H9 (cell line): ENCODE measurements at regions not wholly inside any gene's neighbourhood (a gene's known extent, or its start where the extent isn't known, plus 50 kb on each side); places are given as distances from the start of the nearest gene placed in this dataset.

Source experiments
- DNase-seq: peaks from one replicate; pipeline ENCODE4 v3.0.0-alpha.2; 2017
- H2AFZ ChIP-seq: one replicate; pipeline ENCODE4 v1.6.1; 2013; ENCODE audit warnings: mild to moderate bottlenecking, low read length, control low read depth, moderate library complexity
- H2AK5ac ChIP-seq: 2 replicates; pipeline ENCODE4 v1.6.1; 2013; ENCODE audit warnings: low read length, control low read depth, mixed read lengths; ENCODE audit not compliant: insufficient read length
- H2BK120ac ChIP-seq: one replicate; pipeline ENCODE4 v1.6.1; 2013; ENCODE audit warnings: low read depth, mild to moderate bottlenecking, low read length, control low read depth, inconsistent platforms; ENCODE audit not compliant: poor library complexity, severe bottlenecking
- H2BK12ac ChIP-seq: 2 replicates; pipeline ENCODE4 v1.6.1; 2013; ENCODE audit warnings: low read length, control low read depth, mixed read lengths, low read depth; ENCODE audit not compliant: insufficient read length
- H2BK15ac ChIP-seq: 2 replicates; pipeline ENCODE4 v1.6.1; 2013; ENCODE audit warnings: low read depth, low read length, control low read depth
- H2BK20ac ChIP-seq: one replicate; pipeline ENCODE4 v1.6.1; 2013; ENCODE audit warnings: low read depth, mild to moderate bottlenecking, low read length, control low read depth, inconsistent platforms; ENCODE audit not compliant: poor library complexity, severe bottlenecking
- H2BK5ac ChIP-seq: 2 replicates; pipeline ENCODE4 v1.6.1; 2013; ENCODE audit warnings: low read length, control low read depth, mixed read lengths; ENCODE audit not compliant: insufficient read length
- H3K14ac ChIP-seq: 2 replicates; pipeline ENCODE4 v1.6.1; 2013; ENCODE audit warnings: low read length, control low read depth; ENCODE audit not compliant: insufficient read depth
- H3K18ac ChIP-seq: 2 replicates; pipeline ENCODE4 v1.6.1; 2013; ENCODE audit warnings: low read depth, mild to moderate bottlenecking, mixed read lengths, low read length, control low read depth; ENCODE audit not compliant: insufficient read length
- H3K23ac ChIP-seq: 2 replicates; pipeline ENCODE4 v1.6.1; 2013; ENCODE audit warnings: low read length, control low read depth, mixed read lengths, low read depth; ENCODE audit not compliant: insufficient read length
- H3K23me2 ChIP-seq: 2 replicates; pipeline ENCODE4 v1.6.1; 2013; ENCODE audit warnings: low read depth, mild to moderate bottlenecking, mixed read lengths, low read length, control low read depth; ENCODE audit not compliant: insufficient read length, poor library complexity, severe bottlenecking
- H3K27ac ChIP-seq: 2 replicates; pipeline ENCODE4 v1.5.1; 2013; ENCODE audit warnings: low read length, control low read depth, mixed read lengths, low read depth; ENCODE audit not compliant: insufficient read length
- H3K27me3 ChIP-seq: 2 replicates; pipeline ENCODE4 v1.6.1; 2013; ENCODE audit warnings: low read length, control low read depth, inconsistent platforms; ENCODE audit not compliant: insufficient read depth
- H3K4ac ChIP-seq: 2 replicates; pipeline ENCODE4 v1.6.1; 2013; ENCODE audit warnings: low read depth, mild to moderate bottlenecking, control low read depth, inconsistent platforms, low read length, moderate library complexity
- H3K4me1 ChIP-seq: 2 replicates; pipeline ENCODE4 v1.6.1; 2013; ENCODE audit warnings: low read length, control low read depth, inconsistent platforms; ENCODE audit not compliant: insufficient read depth
- H3K4me2 ChIP-seq: 2 replicates; pipeline ENCODE4 v1.6.1; 2013; ENCODE audit warnings: low read length, control low read depth, mixed read lengths; ENCODE audit not compliant: insufficient read length, insufficient read depth
- H3K56ac ChIP-seq: 2 replicates; pipeline ENCODE4 v1.6.1; 2013; ENCODE audit warnings: low read depth, mild to moderate bottlenecking, mixed read lengths, low read length, control low read depth; ENCODE audit not compliant: insufficient read length
- H3K79me1 ChIP-seq: 2 replicates; pipeline ENCODE4 v1.6.1; 2013; ENCODE audit warnings: low read depth, mild to moderate bottlenecking, moderate library complexity, low read length, control low read depth, inconsistent platforms; ENCODE audit not compliant: insufficient read depth, poor library complexity, severe bottlenecking
- H3K79me2 ChIP-seq: 2 replicates; pipeline ENCODE4 v1.6.1; 2013; ENCODE audit warnings: low read length, control low read depth, inconsistent platforms; ENCODE audit not compliant: insufficient read depth
- H3K9ac ChIP-seq: 2 replicates; pipeline ENCODE4 v1.6.1; 2013; ENCODE audit warnings: low read length, control low read depth, mixed read lengths; ENCODE audit not compliant: insufficient read length; ENCODE audit errors: extremely low read depth
- H3K9me3 ChIP-seq: one replicate; pipeline ENCODE4 v1.6.1; 2013; ENCODE audit warnings: low read depth, low read length, inconsistent platforms; ENCODE audit not compliant: control insufficient read depth
- H3T11ph ChIP-seq: one replicate; pipeline ENCODE4 v1.6.1; 2013; ENCODE audit warnings: mild to moderate bottlenecking, low read length, control low read depth, inconsistent platforms
- H4K20me1 ChIP-seq: one replicate; pipeline ENCODE4 v1.6.1; 2013; ENCODE audit not compliant: control insufficient read depth, insufficient read length, insufficient read depth
- H4K5ac ChIP-seq: 2 replicates; pipeline ENCODE4 v1.6.1; 2013; ENCODE audit warnings: low read depth, mild to moderate bottlenecking, mixed read lengths, low read length, control low read depth; ENCODE audit not compliant: insufficient read length
- H4K8ac ChIP-seq: replicated peaks from 2 replicates; pipeline ENCODE4 v1.6.1; 2013; ENCODE audit warnings: low read length, control low read depth, mixed read lengths, low read depth; ENCODE audit not compliant: insufficient read length
- H4K91ac ChIP-seq: 2 replicates; pipeline ENCODE4 v1.6.1; 2013; ENCODE audit warnings: low read depth, mild to moderate bottlenecking, moderate library complexity, mixed read lengths, low read length, control low read depth; ENCODE audit not compliant: insufficient read length
- H3K27ac Mint-ChIP-seq, 3 experiments: 2 replicates in 2 of 3; 3 replicates in 1 of 3; pipeline ENCODE4 v1.8.0; 2020 to 2021; ENCODE audit warnings: mixed read lengths in 3 of 3, mild to moderate bottlenecking in 1 of 3, moderate library complexity in 1 of 3
- H3K27me3 Mint-ChIP-seq: 2 replicates; pipeline ENCODE4 v1.8.0; 2021; ENCODE audit warnings: low read depth, mild to moderate bottlenecking, moderate library complexity, mixed read lengths
- H3K36me3 Mint-ChIP-seq, 3 experiments: 2 replicates in 2 of 3; 3 replicates in 1 of 3; pipeline ENCODE4 v1.8.0; 2020 to 2021; ENCODE audit warnings: low read depth in 3 of 3, mixed read lengths in 3 of 3; ENCODE audit not compliant: insufficient read depth in 1 of 3
- H3K4me1 Mint-ChIP-seq, 2 experiments: 2 replicates each; pipeline ENCODE4 v1.8.0; 2020; ENCODE audit warnings: mixed read lengths in 2 of 2
- H3K4me3 Mint-ChIP-seq, 2 experiments: 2 replicates in 1 of 2; 3 replicates in 1 of 2; pipeline ENCODE4 v1.8.0; 2020 to 2021; ENCODE audit warnings: mild to moderate bottlenecking in 2 of 2, mixed read lengths in 2 of 2, moderate library complexity in 1 of 2
- H3K9me3 Mint-ChIP-seq, 2 experiments: 2 replicates in 1 of 2; 3 replicates in 1 of 2; pipeline ENCODE4 v1.8.0; 2020; ENCODE audit warnings: mild to moderate bottlenecking in 2 of 2, mixed read lengths in 2 of 2, moderate library complexity in 1 of 2
- CTCF ChIP-seq: fragments of 200-600 bp; sonication (generic); conservative IDR thresholded peaks from 3 replicates; pipeline ENCODE4 v1.8.0; 2021; ENCODE audit warnings: antibody characterized with exemption, mild to moderate bottlenecking
- WGBS: extraction: QIAGEN DNeasy Blood & Tissue Kit; methylation state at CpG from one replicate; pipeline ENCODE4 v1.1.7; 2013; ENCODE audit warnings: missing lambda C conversion rate, low lambda C conversion rate, mixed read lengths; ENCODE audit not compliant: insufficient read length; ENCODE audit errors: extremely low coverage; 5-methylcytosine and 5-hydroxymethylcytosine counted together

- Histone ChIP-seq H3K27me3 (no peaks in the 10 kb centered on the region), H3K4me1 (peaks cover 2% of the 10 kb centered on the region; the same call in 1 of the 2 replicates), H2AFZ (no peak overlapping the region), H3K27ac (no peak overlapping the region), H4K8ac (no peak overlapping the region), H3K14ac (no peak overlapping the region), H3T11ph (no peak overlapping the region), H2BK120ac (no peak overlapping the region), H2BK5ac (no peak overlapping the region), H3K9me3 (no peaks in the 10 kb centered on the region), H4K20me1 (no peaks in the 10 kb centered on the region), H3K79me1 (no peaks in the 10 kb centered on the region), H2AK5ac (no peak overlapping the region), H3K79me2 (no peaks in the 10 kb centered on the region), H4K91ac (no peak overlapping the region), H3K4ac (no peak overlapping the region), H3K18ac (no peak overlapping the region), H2BK15ac (no peak overlapping the region), H2BK12ac (no peak overlapping the region), H3K23me2 (no peaks in the 10 kb centered on the region), H3K56ac (no peak overlapping the region), H3K23ac (no peak overlapping the region), H3K9ac (no peak overlapping the region), H3K4me2 (no peak overlapping the region), H4K5ac (no peak overlapping the region), H2BK20ac (no peak overlapping the region)
- Mint-ChIP-seq H3K9me3 (peaks cover 7 to 8% of the 10 kb centered on the region in 2 experiments), H3K4me1 (peaks cover 26 to 38% of the 10 kb centered on the region in 2 experiments), H3K27ac (no peak overlapping the region), H3K36me3 (peaks cover 3 to 9% (median 4%) of the 10 kb centered on the region in 3 experiments; a peak in 5 of 7 replicates), H3K27me3 (peaks cover 75% of the 10 kb centered on the region), H3K4me3 (no peak overlapping the region)
- WGBS: no CpG with 5 or more reads among the region's 11 CpGs
- no peak for DNase-seq
- TF ChIP-seq CTCF: no peak
Measured at GRCh38 chr10:70966646-70967553, 78.5 kb upstream of the PCBD1 start.
